GM21381 (cell line): ENCODE measurements at regions not wholly inside any gene's neighbourhood (a gene's known extent, or its start where the extent isn't known, plus 50 kb on each side); places are given as distances from the start of the nearest gene placed in this dataset.
"Not testable (repeated sequence)": the region's sequence is repeated elsewhere in the genome, so short reads cannot be mapped to it uniquely, and the experiment has no call there.

Experiments used
- ATAC-seq: cut with Tn5 transposase; IDR thresholded peaks from one replicate; pipeline ENCODE4 v1.9.1; 2021; ENCODE audit warnings: mild to moderate bottlenecking, moderate library complexity; ENCODE audit not compliant: unreplicated experiment

- ATAC-seq, result no peak
These were observed 67.5 kb upstream of the CPSF6 start for GRCh38 chr12:69171881-69172280.

- ATAC-seq, result no peak
These were observed 66.9 kb upstream of the CPSF6 start for GRCh38 chr12:69172491-69172890.

- no peak for ATAC-seq
These were observed 66.0 kb upstream of the CPSF6 start for GRCh38 chr12:69173368-69173767.

GRCh38 chr12:69179786-69180185 is 59.6 kb upstream of the CPSF6 start:
- no peak for ATAC-seq

- not testable (repeated sequence) for ATAC-seq
These were observed 51.8 kb upstream of the CPSF6 start for GRCh38 chr12:69187572-69187971.

GRCh38 chr12:69189378-69189978 is 49.9 kb upstream of the CPSF6 start:
- no peak for ATAC-seq
